C4-2B (cell line): ENCODE measurements at regions not wholly inside any gene's neighbourhood (a gene's known extent, or its start where the extent isn't known, plus 50 kb on each side); places are given as distances from the start of the nearest gene placed in this dataset.
"Not testable (repeated sequence)": the region's sequence is repeated elsewhere in the genome, so short reads cannot be mapped to it uniquely, and the experiment has no call there.

Source experiments
- H3K27ac ChIP-seq: fragments of 450-650 bp; 2 replicates; pipeline ENCODE4 v1.5.1; 2017
- ZFX ChIP-seq: fragments of 450-650 bp; IDR thresholded peaks from 2 replicates; pipeline ENCODE4 v1.6.1; 2017
- TF ChIP-seq, protein P1 (sequence below): fragments of 450-650 bp; conservative IDR thresholded peaks from 2 replicates; pipeline ENCODE4 v1.5.1; 2017; ENCODE audit warnings: mild to moderate bottlenecking

DNA sequence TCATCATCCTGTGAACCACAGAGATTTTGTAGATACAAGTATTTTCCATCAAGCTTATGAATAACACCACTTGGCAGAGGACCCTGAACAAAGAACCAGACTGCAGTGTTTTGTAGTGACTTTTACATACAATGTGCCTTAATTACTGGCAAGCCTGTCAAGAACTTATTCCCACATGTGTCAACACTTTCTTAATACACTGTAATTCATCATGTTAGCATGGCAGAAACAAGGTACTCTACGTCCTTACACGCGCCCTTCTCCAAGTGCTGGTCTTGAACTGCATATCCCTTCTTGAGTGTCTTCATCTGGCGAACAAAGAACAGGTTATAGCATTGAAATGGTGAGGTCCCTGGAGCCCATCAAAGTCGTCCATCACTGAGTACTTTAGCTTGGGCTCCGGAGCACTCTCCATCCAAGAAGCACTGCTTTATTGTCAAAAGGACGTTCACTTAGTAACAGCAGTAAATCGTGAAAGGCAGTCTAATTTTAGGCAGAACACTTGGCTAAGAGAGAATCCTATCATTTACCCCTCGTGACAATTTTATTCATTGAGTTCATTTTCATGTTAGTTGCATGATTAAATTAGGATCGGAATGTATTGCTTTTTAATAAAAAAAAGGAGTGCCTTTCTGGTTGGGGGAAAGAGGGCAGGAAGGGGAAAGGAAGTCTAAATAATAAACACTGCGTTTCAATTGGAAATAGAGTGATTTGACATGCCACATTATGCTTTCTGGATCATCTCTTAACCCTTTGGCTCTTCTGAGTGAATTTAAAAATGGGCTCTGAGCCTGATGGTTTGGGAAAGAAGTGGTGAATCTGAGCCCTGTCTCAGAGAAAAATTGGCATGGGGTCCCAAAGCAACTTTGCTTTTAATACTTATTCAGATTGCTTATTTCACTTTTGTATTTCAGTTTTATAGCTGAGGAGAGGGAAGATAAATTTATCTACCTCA is 376.1 kb downstream of the DLEU7 start:
- no peak overlapping the region for H3K27ac ChIP-seq

GRCh38 chr13:50468849-50469669 is 374.4 kb downstream of the DLEU7 start:
- no peak overlapping the region for H3K27ac ChIP-seq
- TF ChIP-seq, protein P1, sequence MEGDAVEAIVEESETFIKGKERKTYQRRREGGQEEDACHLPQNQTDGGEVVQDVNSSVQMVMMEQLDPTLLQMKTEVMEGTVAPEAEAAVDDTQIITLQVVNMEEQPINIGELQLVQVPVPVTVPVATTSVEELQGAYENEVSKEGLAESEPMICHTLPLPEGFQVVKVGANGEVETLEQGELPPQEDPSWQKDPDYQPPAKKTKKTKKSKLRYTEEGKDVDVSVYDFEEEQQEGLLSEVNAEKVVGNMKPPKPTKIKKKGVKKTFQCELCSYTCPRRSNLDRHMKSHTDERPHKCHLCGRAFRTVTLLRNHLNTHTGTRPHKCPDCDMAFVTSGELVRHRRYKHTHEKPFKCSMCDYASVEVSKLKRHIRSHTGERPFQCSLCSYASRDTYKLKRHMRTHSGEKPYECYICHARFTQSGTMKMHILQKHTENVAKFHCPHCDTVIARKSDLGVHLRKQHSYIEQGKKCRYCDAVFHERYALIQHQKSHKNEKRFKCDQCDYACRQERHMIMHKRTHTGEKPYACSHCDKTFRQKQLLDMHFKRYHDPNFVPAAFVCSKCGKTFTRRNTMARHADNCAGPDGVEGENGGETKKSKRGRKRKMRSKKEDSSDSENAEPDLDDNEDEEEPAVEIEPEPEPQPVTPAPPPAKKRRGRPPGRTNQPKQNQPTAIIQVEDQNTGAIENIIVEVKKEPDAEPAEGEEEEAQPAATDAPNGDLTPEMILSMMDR, result no peak
- no peak for TF ChIP-seq ZFX

More for the DNA sequence above, 376.1 kb downstream of the DLEU7 start:
- TF ChIP-seq, protein P1, result no peak
- TF ChIP-seq ZFX, result no peak

- H3K27ac ChIP-seq, result not testable (repeated sequence)
These were observed 370.4 kb downstream of the DLEU7 start for GRCh38 chr13:50473050-50473449.

GRCh38 chr13:50474088-50474662 is 369.3 kb downstream of the DLEU7 start:
- H3K27ac ChIP-seq, result no peak overlapping the region
- TF ChIP-seq ZFX, result no peak
- TF ChIP-seq, protein P1, result no peak

- TF ChIP-seq, protein P1, result no peak
- no peak for TF ChIP-seq ZFX
- no peak overlapping the region for H3K27ac ChIP-seq
These were observed 366.8 kb downstream of the DLEU7 start for GRCh38 chr13:50476577-50477285.

DNA sequence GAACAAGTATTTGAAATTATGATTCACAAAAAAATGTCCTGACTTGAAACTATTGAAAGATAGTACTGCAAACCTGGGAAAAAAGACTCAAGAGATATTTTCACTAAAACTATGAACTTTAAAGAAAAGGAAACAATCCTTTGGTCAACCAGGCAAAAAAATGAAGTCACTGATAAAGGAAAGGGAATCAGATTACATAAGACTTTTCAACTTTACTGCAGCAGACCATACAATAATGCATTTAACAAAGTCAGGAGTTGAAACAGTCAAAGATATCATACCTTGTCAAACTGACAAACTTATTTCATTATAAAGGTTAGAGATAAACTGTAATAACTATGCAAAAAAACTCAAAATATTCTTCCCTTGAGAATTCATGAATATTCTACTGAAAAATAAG is 361.6 kb downstream of the DLEU7 start:
- TF ChIP-seq, protein P1, result no peak
- TF ChIP-seq ZFX, result no peak

GRCh38 chr13:50483416-50483815 is 360.1 kb downstream of the DLEU7 start:
- no peak overlapping the region for H3K27ac ChIP-seq
- TF ChIP-seq ZFX, result no peak
- TF ChIP-seq, protein P1, result no peak

More for the DNA sequence above, 361.6 kb downstream of the DLEU7 start:
- no peak overlapping the region for H3K27ac ChIP-seq
